ENCODE measurements at regions not wholly inside any gene's neighbourhood (a gene's known extent, or its start where the extent isn't known, plus 50 kb on each side); places are given as distances from the start of the nearest gene placed in this dataset.

GRCh38 chr2:47250586-47251403, 74.5 kb upstream of the CALM2 start:
- intact Hi-C loops (cut with DNase I), result no loop called here
- no peak for DNase-seq

GRCh38 chr2:47249931-47250330, 73.6 kb upstream of the CALM2 start:
- no peak for DNase-seq
- intact Hi-C loops (cut with DNase I), result no loop called here

GRCh38 chr2:47249157-47249900, 73.0 kb upstream of the CALM2 start:
- intact Hi-C loops (cut with DNase I), result no loop called here
- DNase-seq, result no peak

- intact Hi-C loops (cut with DNase I), result no loop called here
- no peak for DNase-seq
Observed at GRCh38 chr2:47243596-47244323, 67.4 kb upstream of the CALM2 start.

GRCh38 chr2:47241715-47242114, 65.4 kb upstream of the CALM2 start:
- intact Hi-C loops (cut with DNase I), result no loop called here
- no peak for DNase-seq

- intact Hi-C loops (cut with DNase I), result no loop called here
- DNase-seq, result peak in 33 of 42 donors; percentile 16 to 76 (median 46)
Observed at GRCh38 chr2:47239119-47239969, 63.0 kb upstream of the CALM2 start.

- no peak for DNase-seq
- intact Hi-C loops (cut with DNase I), result no loop called here
Observed at GRCh38 chr2:47238638-47239037, 62.3 kb upstream of the CALM2 start.

GRCh38 chr2:47237375-47238334, 61.3 kb upstream of the CALM2 start:
- intact Hi-C loops (cut with DNase I), result no loop called here
- peak in 34 of 42 donors; percentile 14 to 90 (median 52) for DNase-seq

GRCh38 chr2:47236503-47237215, 60.3 kb upstream of the CALM2 start:
- intact Hi-C loops (cut with DNase I), result no loop called here
- peak in 4 of 42 donors; percentile 18 to 37 (median 32) for DNase-seq

- no peak for DNase-seq
- intact Hi-C loops (cut with DNase I), result no loop called here
Observed at GRCh38 chr2:47235132-47235531, 58.8 kb upstream of the CALM2 start.

- DNase-seq, result no peak
- intact Hi-C loops (cut with DNase I), result no loop called here
Observed at GRCh38 chr2:47234456-47234855, 58.1 kb upstream of the CALM2 start.

GRCh38 chr2:47232738-47233415, 56.6 kb upstream of the CALM2 start:
- intact Hi-C loops (cut with DNase I), result no loop called here
- DNase-seq, result no peak

GRCh38 chr2:47230418-47230817, 54.1 kb upstream of the CALM2 start:
- peak in 16 of 42 donors; percentile 23 to 70 (median 46) for DNase-seq
- intact Hi-C loops (cut with DNase I), result no loop called here

GRCh38 chr2:47227532-47228279, 51.4 kb upstream of the CALM2 start:
- no peak for DNase-seq
- intact Hi-C loops (cut with DNase I), result no loop called here

GRCh38 chr2:47226923-47227220, 50.6 kb upstream of the CALM2 start:
- intact Hi-C loops (cut with DNase I), result no loop called here
- DNase-seq, result no peak
